ENCODE measurements at regions not wholly inside any gene's neighbourhood (a gene's known extent, or its start where the extent isn't known, plus 50 kb on each side); places are given as distances from the start of the nearest gene placed in this dataset.

- no peak for DNase-seq (ENCODE audit: extremely low read depth, low read depth)
These were observed 141.2 kb upstream of the LINGO1 start for GRCh38 chr15:77773903-77774302.

GRCh38 chr15:77772641-77773402, 140.1 kb upstream of the LINGO1 start:
- DNase-seq (ENCODE audit: extremely low read depth, low read depth), result no peak

DNA sequence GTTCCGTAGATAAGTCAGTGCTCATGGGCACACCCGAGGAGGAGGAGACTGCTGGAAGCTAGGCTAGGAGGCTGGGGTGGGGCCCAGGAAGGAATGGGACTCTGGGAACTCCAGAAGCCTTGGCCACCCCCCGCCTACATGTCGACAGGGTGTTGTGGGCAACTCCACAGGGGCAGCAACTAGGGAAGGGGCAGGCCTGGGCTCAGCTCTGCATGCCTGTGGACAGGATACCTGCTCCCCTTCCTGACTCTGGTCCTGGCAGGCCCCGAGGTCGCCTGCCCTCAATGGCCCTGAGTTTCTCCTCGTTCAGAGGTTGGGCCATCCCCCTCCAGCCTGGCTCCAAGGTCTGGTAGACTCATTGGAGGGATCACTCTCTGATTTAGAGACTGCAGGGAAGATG, 138.9 kb upstream of the LINGO1 start:
- no peak for DNase-seq (ENCODE audit: extremely low read depth, low read depth)

DNA sequence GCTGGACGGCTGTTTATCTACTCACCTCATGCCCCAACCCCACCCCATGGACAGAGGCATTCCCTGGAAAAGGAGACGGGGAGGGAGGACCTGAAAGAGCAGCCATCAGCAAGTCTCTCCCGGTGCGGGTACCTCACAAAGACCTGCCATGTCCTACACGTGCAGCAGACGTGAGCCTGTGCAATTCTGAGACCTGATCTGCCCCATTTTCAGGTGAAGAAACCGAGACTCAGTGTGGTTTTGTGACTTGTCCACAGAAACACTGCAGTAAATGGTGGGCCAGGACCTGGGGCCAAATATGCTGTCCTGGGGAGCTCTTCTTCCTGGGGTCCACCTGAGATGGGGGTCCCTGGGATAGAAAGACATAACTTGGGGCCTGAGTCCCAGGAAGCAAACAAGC, 137.0 kb upstream of the LINGO1 start:
- no peak for DNase-seq (ENCODE audit: extremely low read depth, low read depth)

- no peak for DNase-seq (ENCODE audit: extremely low read depth, low read depth)
These were observed 135.9 kb upstream of the LINGO1 start for GRCh38 chr15:77768521-77769078.

GRCh38 chr15:77768107-77768506, 135.4 kb upstream of the LINGO1 start:
- DNase-seq (ENCODE audit: extremely low read depth, low read depth), result no peak

DNA sequence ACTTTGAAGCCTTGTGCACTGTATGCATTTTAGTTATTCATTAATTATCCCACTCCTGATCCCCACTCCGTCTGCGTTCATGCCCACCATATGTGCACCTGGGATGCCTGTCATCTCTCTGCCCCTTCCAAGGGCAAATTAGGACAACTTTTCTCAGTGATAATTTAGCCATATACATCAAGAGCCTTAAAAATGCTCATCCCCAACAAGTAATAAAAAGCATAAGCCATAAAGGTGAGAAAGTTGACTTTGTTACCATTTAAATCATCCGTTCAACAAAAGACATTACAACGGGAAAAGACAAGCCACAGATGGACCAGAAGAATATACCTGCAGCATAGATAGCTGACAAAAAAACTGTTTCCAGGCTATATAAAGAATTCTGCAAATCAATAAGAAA, 131.4 kb upstream of the LINGO1 start:
- no peak for DNase-seq (ENCODE audit: extremely low read depth, low read depth)

GRCh38 chr15:77762747-77763355, 130.1 kb upstream of the LINGO1 start:
- DNase-seq (ENCODE audit: extremely low read depth, low read depth), result no peak

DNA sequence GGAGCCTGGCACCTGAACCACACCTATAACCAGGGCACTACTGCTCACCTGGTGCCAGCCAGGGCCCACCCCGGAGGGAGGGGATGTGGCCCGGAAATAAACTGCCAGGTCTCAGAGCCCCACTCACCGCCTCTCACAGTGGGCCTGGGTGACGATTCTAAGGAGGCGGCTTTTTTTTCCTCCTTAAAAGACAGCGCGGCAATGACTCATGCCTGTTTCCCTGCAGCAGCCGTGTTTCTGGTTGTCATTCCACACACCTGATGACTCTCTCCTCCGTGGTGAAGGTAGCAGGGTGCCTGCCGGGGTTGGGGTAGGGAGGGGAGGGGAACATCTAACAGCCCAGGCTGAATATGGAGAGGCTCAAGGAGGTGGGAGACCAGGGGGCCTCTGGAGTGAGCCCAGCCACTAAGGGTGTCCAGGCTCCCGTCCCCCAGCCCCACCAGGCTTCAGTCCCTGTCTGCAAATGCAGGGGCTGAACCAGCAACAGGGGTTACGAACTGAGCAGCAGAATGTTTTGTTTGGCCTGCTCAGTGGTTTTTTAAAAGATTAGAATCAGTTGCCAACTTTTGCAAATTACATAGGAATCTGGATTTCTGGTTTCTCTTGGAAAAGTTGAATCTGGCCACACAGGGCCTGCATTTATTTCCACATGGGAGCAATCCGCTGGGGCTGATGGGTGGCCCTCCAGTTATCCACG, 127.3 kb upstream of the LINGO1 start:
- no peak for DNase-seq (ENCODE audit: extremely low read depth, low read depth)

DNA sequence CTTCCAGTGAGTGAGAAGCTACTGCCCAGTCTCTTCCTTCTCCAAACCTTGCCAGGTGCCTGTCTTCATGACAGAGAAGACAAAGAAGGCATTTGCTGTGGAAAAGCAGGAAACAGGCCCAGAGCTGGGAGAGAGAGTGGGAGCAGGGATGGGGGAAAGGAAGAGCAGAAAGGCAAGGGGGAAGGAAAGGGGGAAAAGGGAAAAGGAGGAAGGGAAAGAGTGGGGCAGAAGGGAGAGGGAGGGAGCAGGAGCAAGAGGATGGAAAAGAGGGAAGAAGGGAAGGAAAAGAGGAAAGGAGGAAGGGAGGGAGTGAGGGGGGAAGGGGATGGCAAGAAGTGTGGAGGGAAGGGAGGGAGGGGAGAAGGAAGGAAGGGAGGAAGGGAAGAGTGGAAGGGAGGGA, 121.2 kb upstream of the LINGO1 start:
- DNase-seq (ENCODE audit: extremely low read depth, low read depth), result no peak

GRCh38 chr15:77753281-77753873, 120.7 kb upstream of the LINGO1 start:
- no peak for DNase-seq (ENCODE audit: extremely low read depth, low read depth)

DNA sequence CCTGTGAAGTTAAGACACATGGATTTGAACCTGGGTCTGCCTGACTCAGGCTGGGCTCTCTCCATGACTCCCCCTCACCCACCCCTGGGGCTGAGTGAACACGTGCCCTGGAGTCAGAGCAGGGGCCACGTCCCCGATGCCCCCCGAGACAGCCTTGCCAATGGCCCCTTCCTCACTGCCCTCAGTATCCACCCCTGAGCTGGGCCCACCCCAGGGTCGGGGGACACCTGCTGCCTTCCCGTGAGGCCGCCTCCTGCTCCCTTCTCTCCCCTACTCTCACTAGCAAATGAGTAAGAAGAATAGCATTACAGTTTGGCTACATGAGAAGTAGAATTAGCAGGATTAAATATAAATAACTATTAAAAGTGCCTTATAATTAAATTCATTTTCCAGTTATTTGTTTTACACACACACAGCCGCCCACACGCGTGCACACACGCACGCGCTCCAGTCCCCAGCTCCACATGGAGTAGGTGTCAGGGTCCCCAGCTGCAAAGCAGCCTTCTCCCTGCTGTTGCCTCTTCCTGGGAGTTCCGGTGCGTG, 117.4 kb upstream of the LINGO1 start:
- DNase-seq (ENCODE audit: extremely low read depth, low read depth), result no peak

DNA sequence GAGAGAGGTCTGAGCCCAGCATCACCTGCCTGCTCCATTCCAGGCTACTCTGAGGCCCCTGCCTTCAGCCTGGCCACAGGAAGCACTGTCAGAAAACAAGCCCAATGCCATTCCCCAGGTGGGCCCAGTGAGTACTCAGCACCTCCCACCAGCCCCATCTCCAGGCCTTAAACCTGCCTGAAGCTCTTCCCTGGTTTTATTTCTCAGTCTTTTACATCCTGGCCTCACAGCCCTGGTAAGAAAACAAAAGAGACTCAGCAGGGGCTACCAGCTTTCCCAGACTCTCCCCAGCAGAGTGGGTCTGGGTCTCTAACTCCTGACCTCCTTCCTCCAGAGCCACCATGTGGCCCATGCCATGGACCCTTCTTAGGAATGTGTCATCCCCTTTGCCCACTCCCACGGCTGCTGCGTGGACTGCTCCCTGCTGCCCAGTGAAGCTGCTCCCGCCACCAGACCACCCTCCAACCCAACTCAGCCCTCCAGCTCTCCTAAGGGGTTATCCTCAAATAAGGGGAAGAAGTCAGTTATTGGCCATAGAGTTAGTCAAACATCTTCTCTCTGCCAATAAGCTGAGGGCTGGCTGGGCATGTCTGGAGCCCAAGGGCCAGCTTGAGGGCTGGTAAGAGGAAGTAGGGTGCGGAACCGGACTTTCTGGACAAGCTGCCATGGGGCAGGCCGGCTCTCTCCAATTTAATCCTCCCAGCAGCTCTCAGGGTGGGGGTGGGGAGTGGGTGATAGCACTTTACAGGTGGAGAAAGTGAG, 116.7 kb upstream of the LINGO1 start:
- DNase-seq (ENCODE audit: extremely low read depth, low read depth), result no peak

GRCh38 chr15:77748078-77749064, 115.7 kb upstream of the LINGO1 start:
- DNase-seq (ENCODE audit: extremely low read depth, low read depth), result no peak

- DNase-seq (ENCODE audit: extremely low read depth, low read depth), result no peak
These were observed 114.7 kb upstream of the LINGO1 start for GRCh38 chr15:77747175-77748077.

DNA sequence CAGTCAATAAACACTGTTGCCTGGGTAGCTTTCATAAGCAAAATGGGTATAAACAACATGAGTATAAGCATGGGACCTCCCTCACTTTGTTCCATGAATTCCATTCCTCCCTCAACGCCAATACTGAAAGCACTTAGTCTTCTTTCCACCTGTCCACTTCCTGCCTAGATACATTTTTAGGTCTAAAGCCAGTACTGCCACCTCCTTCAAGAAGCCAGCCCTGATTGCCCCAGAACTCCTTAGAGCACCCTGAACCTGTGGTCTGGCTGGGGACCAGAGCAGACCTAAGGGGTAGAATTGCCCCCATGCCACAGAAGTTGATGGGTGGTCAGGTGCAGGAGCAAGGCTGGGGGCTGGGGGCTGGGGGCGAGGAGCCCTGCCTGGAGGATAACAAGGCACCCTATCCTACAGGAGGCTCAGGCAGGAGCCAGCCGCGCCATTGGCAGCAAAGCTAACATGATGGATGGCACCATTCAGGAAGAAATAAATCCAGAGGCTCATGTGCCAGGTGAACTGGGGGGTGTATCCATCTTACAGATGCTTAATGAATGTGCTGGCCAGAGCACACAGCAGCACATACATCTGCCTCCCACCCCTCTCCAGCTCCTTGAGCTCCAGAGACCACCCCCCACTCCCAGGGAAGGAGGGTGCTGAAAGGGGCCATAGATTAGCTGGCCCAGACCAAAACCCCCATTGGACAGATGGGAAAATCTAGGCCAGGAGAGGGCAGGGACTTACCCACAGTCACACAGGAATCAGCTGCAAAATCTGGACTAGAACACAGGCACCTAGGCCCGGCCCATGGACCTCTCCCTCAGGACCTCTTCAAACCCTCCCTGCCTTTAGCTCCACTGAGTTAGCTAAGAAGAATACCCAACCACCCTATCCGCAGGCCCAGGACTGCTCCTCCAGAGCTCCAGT, 113.8 kb upstream of the LINGO1 start:
- DNase-seq (ENCODE audit: extremely low read depth, low read depth), result no peak

GRCh38 chr15:77744398-77744797, 111.7 kb upstream of the LINGO1 start:
- DNase-seq (ENCODE audit: extremely low read depth, low read depth), result no peak
